SK-N-SH treated with all-trans-retinoic acid at 6 μM for 48 hours (cell line): ENCODE measurements at regions not wholly inside any gene's neighbourhood (a gene's known extent, or its start where the extent isn't known, plus 50 kb on each side); places are given as distances from the start of the nearest gene placed in this dataset.

Experiments used
- ARNTL ChIP-seq: fragments of 450-650 bp; formaldehyde crosslinking; IDR thresholded peaks from 2 replicates; pipeline ENCODE4 v1.5.0; 2020; ENCODE audit warnings: low read depth, mild to moderate bottlenecking, moderate library complexity, borderline replicate concordance
- BACH2 ChIP-seq: fragments of 250-450 bp; sonication (Bioruptor Pico); IDR thresholded peaks from 2 replicates; pipeline ENCODE4 v1.9.0; 2021; ENCODE audit warnings: mild to moderate bottlenecking, borderline replicate concordance
- ESRRG ChIP-seq: fragments of 250-450 bp; sonication (Bioruptor Pico); IDR thresholded peaks from 2 replicates; pipeline ENCODE4 v1.6.1; 2021; ENCODE audit warnings: mild to moderate bottlenecking
- GLIS3 ChIP-seq: fragments of 250-450 bp; sonication (Bioruptor Pico); IDR thresholded peaks from 2 replicates; pipeline ENCODE4 v1.5.0; 2020; ENCODE audit warnings: mild to moderate bottlenecking, moderate library complexity
- ISL1 ChIP-seq: fragments of 250-450 bp; sonication (Bioruptor Pico); IDR thresholded peaks from 2 replicates; pipeline ENCODE4 v2.1.2; 2022; ENCODE audit warnings: mild to moderate bottlenecking, moderate library complexity
- RARB ChIP-seq: fragments of 250-450 bp; sonication (Bioruptor Pico); IDR thresholded peaks from 2 replicates; pipeline ENCODE4 v1.8.0; 2021; ENCODE audit warnings: mild to moderate bottlenecking, moderate library complexity
- SNAI2 ChIP-seq: fragments of 250-450 bp; sonication (Bioruptor Pico); IDR thresholded peaks from 2 replicates; pipeline ENCODE4 v1.5.0; 2020; ENCODE audit warnings: mild to moderate bottlenecking, moderate library complexity
- TCF4 ChIP-seq: fragments of 250-450 bp; sonication (Bioruptor Pico); IDR thresholded peaks from 2 replicates; pipeline ENCODE4 v1.8.0; 2021; ENCODE audit warnings: mild to moderate bottlenecking, moderate library complexity, borderline replicate concordance
- ZC3H10 ChIP-seq: fragments of 250-450 bp; sonication (Bioruptor Pico); IDR thresholded peaks from 2 replicates; pipeline ENCODE4 v1.5.1; 2021; ENCODE audit warnings: mild to moderate bottlenecking, moderate library complexity
- ZFP3 ChIP-seq: fragments of 250-450 bp; sonication (Bioruptor Pico); IDR thresholded peaks from 2 replicates; pipeline ENCODE4 v1.5.0; 2020; ENCODE audit warnings: mild to moderate bottlenecking, moderate library complexity
- ZFP30 ChIP-seq: fragments of 450-650 bp; formaldehyde crosslinking; IDR thresholded peaks from 2 replicates; pipeline ENCODE4 v1.5.0; 2022; ENCODE audit warnings: mild to moderate bottlenecking, moderate library complexity
- ZNF70 ChIP-seq: fragments of 450-650 bp; formaldehyde crosslinking; IDR thresholded peaks from 2 replicates; pipeline ENCODE4 v1.5.0; 2020; ENCODE audit warnings: mild to moderate bottlenecking, moderate library complexity
- ZNF8 ChIP-seq: fragments of 450-650 bp; formaldehyde crosslinking; IDR thresholded peaks from 2 replicates; pipeline ENCODE4 v1.5.0; 2020; ENCODE audit warnings: mild to moderate bottlenecking, moderate library complexity
- TF ChIP-seq, protein P1 (sequence below): fragments of 250-450 bp; sonication (Bioruptor Pico); IDR thresholded peaks from 2 replicates; pipeline ENCODE4 v1.8.0; 2020; ENCODE audit warnings: mild to moderate bottlenecking, moderate library complexity, borderline replicate concordance

DNA sequence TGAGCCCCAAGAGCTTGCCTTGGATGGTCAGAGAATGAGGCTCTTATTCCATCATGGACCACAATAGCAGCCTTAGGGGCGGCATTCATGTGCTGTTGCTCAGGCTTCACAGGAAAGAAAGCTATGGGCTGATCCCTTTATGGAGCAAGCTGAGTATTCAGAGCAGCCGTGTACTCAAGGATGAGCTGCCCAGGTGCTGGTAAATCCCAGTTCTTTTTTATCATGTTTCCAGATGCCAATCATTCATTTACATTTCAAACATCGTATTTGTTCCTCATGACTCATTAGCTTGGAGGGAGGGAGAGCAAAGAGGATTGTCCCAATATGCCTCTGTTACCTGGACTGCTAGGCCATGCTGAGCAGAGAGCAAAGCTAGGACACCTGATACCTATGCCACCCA lies 475.7 kb downstream of the SHISA9 start:
- TF ChIP-seq, protein P1, sequence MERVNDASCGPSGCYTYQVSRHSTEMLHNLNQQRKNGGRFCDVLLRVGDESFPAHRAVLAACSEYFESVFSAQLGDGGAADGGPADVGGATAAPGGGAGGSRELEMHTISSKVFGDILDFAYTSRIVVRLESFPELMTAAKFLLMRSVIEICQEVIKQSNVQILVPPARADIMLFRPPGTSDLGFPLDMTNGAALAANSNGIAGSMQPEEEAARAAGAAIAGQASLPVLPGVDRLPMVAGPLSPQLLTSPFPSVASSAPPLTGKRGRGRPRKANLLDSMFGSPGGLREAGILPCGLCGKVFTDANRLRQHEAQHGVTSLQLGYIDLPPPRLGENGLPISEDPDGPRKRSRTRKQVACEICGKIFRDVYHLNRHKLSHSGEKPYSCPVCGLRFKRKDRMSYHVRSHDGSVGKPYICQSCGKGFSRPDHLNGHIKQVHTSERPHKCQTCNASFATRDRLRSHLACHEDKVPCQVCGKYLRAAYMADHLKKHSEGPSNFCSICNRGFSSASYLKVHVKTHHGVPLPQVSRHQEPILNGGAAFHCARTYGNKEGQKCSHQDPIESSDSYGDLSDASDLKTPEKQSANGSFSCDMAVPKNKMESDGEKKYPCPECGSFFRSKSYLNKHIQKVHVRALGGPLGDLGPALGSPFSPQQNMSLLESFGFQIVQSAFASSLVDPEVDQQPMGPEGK = no peak
- TF ChIP-seq SNAI2 (CRISPR knock-in tag) (no peak), ZFP30 (CRISPR knock-in tag) (no peak), ZC3H10 (CRISPR knock-in tag) (no peak), ISL1 (CRISPR knock-in tag) (no peak), ARNTL (CRISPR knock-in tag) (no peak), ZNF70 (CRISPR knock-in tag) (no peak), TCF4 (CRISPR knock-in tag) (no peak), ZFP3 (no peak), ZNF8 (no peak), RARB (CRISPR knock-in tag) (no peak), BACH2 (CRISPR knock-in tag) (no peak), ESRRG (CRISPR knock-in tag) (no peak), GLIS3 (no peak)
